LNCAP (cell line): ENCODE measurements at regions not wholly inside any gene's neighbourhood (a gene's known extent, or its start where the extent isn't known, plus 50 kb on each side); places are given as distances from the start of the nearest gene placed in this dataset.

ENCODE experiments used
- CTCF ChIP-seq: fragments of 450-650 bp; IDR thresholded peaks from 2 replicates; pipeline ENCODE4 v1.5.1; 2017; ENCODE audit warnings: mild to moderate bottlenecking

- TF ChIP-seq CTCF: no peak
These were observed 148.5 kb upstream of the OR4E1 start for GRCh38 chr14:21822109-21822508.

GRCh38 chr14:21820631-21821030, 147.0 kb upstream of the OR4E1 start:
- no peak for TF ChIP-seq CTCF

- TF ChIP-seq CTCF: no peak
These were observed 134.4 kb upstream of the OR4E1 start for GRCh38 chr14:21807975-21808374.

- TF ChIP-seq CTCF: no peak
These were observed 131.4 kb upstream of the OR4E1 start for GRCh38 chr14:21804981-21805380.

- no peak for TF ChIP-seq CTCF
These were observed 128.8 kb upstream of the OR4E1 start for GRCh38 chr14:21802441-21802840.

- TF ChIP-seq CTCF: no peak; the same call in 1 of the 2 replicates
These were observed 123.3 kb upstream of the OR4E1 start for GRCh38 chr14:21796916-21797315.

GRCh38 chr14:21795456-21795855, 121.8 kb upstream of the OR4E1 start:
- no peak for TF ChIP-seq CTCF

- no peak for TF ChIP-seq CTCF
These were observed 118.1 kb upstream of the OR4E1 start for GRCh38 chr14:21791749-21792148.
